A673 (cell line): ENCODE measurements at regions not wholly inside any gene's neighbourhood (a gene's known extent, or its start where the extent isn't known, plus 50 kb on each side); places are given as distances from the start of the nearest gene placed in this dataset.

Experiments
- EZH2 ChIP-seq: fragments of 200-600 bp; sonication (generic); IDR thresholded peaks from 2 replicates; pipeline ENCODE4 v1.6.1; 2017; ENCODE audit warnings: borderline replicate concordance, low read depth, mild to moderate bottlenecking, mixed read lengths, antibody characterized with exemption, low read length; ENCODE audit not compliant: poor library complexity, severe bottlenecking
- TF ChIP-seq, protein P1 (sequence below): fragments of 300-800, 200-600 bp; sonication (generic); conservative IDR thresholded peaks from 2 replicates; pipeline ENCODE4 v1.5.1; 2017; ENCODE audit warnings: low read depth, mild to moderate bottlenecking, antibody characterized with exemption, low read length, moderate library complexity, mixed read lengths

GRCh38 chr5:108578791-108579190, 168.9 kb upstream of the FER start:
- TF ChIP-seq, protein P1, sequence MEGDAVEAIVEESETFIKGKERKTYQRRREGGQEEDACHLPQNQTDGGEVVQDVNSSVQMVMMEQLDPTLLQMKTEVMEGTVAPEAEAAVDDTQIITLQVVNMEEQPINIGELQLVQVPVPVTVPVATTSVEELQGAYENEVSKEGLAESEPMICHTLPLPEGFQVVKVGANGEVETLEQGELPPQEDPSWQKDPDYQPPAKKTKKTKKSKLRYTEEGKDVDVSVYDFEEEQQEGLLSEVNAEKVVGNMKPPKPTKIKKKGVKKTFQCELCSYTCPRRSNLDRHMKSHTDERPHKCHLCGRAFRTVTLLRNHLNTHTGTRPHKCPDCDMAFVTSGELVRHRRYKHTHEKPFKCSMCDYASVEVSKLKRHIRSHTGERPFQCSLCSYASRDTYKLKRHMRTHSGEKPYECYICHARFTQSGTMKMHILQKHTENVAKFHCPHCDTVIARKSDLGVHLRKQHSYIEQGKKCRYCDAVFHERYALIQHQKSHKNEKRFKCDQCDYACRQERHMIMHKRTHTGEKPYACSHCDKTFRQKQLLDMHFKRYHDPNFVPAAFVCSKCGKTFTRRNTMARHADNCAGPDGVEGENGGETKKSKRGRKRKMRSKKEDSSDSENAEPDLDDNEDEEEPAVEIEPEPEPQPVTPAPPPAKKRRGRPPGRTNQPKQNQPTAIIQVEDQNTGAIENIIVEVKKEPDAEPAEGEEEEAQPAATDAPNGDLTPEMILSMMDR: no peak
- no peak for TF ChIP-seq EZH2
